HuH-7 (cell line): ENCODE measurements at regions not wholly inside any gene's neighbourhood (a gene's known extent, or its start where the extent isn't known, plus 50 kb on each side); places are given as distances from the start of the nearest gene placed in this dataset.
A peak's percentile ranks its signal among the peaks of the same experiment; 100 is the strongest.
"Not testable (repeated sequence)": the region's sequence is repeated elsewhere in the genome, so short reads cannot be mapped to it uniquely, and the experiment has no call there.

Experiments used
- DNase-seq: peaks from one replicate; pipeline ENCODE4 v3.0.0; 2011; ENCODE audit warnings: low spot score

DNA sequence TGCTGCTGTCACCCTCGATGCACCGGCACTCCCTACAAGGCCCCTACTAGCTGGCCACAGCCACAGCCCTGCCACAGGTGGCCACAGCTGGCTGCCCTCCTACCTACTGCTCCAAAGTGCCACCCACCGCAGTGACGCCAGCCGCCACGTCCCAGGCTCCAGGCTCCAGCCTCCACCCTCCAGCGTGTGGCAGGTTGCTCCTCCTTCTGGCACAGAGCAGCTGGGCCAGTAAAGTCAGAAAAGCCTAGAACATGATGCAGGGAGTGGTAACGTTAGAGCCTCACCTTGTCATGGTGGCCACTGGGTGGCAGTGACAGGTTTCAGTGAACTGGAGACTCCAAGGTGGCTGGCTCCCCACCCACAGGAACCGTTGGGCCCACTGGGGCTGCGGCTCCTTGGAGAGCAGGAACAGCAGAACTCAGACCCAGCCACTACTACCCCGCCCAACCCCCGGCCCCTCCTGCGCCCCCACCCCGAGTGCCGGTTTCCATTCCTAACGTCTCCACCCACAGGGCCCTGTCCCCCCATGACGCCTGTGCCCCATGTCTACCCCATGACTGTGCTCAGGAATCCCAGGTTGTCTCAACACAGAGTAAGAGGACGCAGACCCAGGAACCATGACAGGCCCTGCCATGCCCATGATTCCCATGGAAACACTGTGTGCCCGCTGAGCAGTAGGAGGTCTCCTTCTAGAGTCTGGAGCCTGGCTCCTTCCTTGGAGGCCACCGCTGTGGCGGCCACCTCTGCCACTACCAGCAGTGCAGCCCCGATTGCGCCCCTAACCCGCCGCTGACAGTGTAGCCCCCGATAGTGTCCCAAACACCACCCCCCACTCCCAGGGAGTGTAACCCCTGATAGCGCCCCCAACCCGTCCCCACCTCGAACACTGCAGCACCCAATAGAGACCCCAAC is 52.3 kb upstream of the ZNF33B start:
- peak; percentile 17 for DNase-seq

DNA sequence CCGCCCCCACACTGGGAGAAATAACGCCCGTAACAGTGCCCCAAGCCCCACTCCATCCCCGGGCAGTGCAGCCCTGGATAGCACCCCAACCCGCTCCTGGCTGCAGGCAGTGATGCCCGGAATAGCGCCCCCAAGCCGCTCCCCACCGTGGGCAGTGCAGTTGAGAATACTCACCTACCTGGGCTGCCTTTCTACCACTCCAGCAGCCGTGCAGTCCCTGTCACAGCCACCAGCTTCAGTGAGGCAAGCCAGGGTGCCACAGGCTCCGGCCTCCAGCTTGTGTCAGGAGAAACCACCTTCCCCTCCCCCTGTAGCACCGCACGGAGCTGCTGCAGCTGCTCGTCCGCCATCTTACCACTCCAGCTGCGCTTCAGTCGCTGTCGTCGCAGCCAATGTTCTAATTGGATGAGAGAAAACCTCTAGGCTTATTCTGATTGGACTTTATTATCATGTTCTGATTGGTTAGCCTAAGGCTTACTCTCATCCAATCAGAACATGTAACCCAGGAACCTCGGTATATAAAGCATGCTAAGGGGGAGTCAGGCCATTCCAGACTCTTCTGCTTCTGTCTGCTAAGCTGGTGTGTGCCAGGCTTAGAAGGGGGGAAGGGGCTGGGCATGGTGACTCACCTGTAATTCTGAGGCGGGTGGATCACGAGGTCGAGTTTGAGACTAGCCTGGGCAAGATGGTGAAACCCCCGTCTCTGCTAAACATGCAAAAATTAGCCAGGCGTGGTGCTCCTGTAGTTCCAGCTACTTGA is 53.2 kb upstream of the ZNF33B start:
- peak; percentile 47 for DNase-seq

DNA sequence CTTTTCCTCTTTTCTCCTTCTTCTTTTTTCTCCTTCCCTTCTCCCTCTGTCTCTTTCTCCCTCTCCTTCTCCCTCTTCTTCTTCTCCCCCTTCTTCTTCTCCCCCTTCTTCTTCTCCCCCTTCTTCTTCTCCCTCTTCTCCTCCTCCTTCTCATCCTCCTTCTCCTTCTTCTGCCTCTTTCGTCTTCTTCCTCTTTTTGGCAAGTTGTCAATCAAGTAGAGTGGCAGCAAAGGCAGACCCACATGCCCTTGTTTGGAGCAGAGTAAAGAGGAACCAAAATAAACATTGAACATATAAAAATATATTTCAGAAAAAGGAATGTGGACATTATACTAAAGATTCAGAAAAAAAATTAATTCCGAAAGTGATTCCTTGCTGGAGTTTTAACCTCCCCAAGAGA is 59.6 kb upstream of the ZNF33B start:
- no peak for DNase-seq

DNA sequence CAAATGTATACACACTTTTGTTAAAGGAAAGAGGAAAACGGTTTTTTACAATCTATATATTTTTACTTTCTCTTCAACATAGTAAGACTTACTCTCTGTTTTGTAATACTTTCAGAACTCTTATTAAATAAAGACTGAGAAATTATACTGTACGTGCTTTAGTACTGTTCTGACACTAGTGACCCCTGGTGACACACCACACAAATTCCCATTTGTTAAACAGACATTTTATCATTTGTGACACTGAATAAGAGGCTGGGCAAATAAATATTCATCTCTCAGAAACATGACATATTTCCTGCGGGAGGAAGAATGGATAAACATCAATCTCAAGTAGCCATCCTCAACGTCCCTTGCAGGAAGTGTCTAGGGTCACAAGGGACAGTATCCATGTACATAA is 68.9 kb upstream of the ZNF33B start:
- DNase-seq = no peak

DNA sequence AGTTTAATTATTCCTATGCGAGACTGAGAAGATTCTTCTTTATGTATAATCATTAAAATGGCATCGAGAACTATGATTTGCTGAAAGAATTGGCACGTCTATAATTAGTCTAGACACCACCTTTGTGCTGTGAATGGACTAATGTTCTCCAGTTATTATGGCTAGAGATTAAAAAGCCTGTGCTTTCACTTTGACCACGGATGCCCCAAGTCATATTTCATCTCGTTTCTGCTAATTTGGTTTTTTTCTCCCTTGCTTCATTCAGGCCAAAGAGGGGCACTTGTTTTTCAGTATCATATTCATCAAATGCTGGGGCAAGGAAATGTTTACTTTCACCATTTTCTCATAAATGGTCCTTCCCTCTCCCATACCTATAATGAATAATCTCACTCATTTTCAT is 63.3 kb upstream of the BMS1 start:
- not testable (repeated sequence) for DNase-seq

DNA sequence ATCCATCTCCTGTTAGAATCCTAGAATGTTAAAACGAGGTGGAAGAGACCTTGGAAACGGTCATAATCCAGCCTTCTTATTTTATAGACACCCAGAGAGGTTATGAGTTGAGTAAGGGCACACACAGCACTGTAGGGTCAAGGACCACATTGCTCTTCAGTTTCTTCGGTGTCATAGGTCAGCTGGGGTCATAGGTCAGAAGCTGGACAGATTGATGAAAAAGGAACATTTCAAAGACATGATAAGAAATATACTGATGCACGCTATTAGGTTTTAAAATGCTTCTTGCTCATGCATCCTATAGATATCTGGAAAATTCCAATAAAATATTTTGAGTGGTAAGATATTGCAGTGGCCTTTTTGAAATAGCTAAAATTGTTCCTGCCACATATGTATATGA is 60.0 kb upstream of the BMS1 start:
- no peak for DNase-seq

DNA sequence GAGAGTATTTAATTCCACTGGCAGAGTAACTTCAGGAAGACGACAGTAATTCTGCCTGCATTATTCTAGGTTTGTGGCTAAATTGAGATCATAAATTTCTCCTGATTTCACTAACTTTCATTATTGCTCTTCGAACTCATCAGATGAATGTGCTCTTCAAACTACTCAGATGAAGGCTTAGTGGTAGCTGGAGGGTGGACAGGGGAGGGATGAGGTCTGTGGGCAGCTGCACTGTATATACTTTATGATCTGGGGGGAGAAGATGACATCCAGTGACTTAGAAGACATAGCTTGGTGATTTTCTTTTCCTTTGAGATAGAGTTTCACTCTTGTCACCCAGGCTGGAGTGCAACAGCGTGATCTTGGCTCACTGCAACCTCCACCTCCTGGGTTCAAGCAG is 59.0 kb upstream of the BMS1 start:
- DNase-seq = not testable (repeated sequence)

DNA sequence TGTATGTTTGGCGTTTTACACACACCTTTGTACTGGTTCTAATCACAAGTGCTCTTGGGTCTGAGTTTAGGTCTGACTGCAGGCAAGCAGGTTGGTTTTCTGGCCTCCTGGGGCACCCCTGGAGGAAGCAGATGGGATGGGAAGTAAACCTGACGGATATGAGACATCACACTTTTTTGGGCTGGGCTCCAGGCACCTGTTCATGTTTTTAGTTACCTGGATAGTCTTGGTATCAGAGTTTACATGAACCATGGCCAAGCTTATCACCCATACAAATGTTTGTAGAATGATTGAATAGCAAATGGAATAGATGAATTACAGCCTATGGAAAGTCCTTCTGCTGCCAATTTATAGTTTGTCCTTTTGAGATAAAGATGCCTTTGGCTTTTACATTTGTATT is 57.9 kb upstream of the BMS1 start:
- DNase-seq = not testable (repeated sequence)

DNA sequence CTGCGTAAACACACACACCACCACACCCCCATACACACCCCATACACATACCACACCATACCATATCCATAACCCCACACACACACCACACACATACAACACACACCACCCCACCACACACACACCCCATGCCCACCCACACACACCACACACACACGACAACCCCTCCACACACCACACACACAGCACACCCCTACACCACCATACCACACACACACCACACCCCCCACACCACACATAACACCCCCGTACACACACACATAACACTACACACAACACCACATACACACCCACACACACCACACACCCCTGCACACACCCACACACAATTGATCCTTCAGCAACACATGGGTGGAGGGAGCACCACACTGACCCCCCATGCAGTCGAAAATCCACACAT is 50.3 kb upstream of the BMS1 start:
- DNase-seq = no peak
